A673 (cell line): ENCODE measurements at regions not wholly inside any gene's neighbourhood (a gene's known extent, or its start where the extent isn't known, plus 50 kb on each side); places are given as distances from the start of the nearest gene placed in this dataset.

Experiments
- BruUV-seq: library from RNA; stranded (reverse); fragments of 400-500 nt; replicated peaks from 2 replicates; lab custom pipeline; 2021; lab: Mats Ljungman, UMichigan
- CTCF ChIA-PET: fragments of 300-600 bp; sonication (Branson Sonifier 250); formaldehyde crosslinking; loops from one replicate; lab custom pipeline; 2022; ENCODE audit warnings: antibody characterized with exemption; lab: Charles Lee
- POLR2A ChIA-PET: fragments of 300-600 bp; sonication (Branson Sonifier 250); formaldehyde crosslinking; loops from one replicate; lab custom pipeline; 2022; ENCODE audit warnings: antibody characterized with exemption; ENCODE audit not compliant: low non-redundant PET; lab: Charles Lee
- DNase-seq: peaks from one replicate; pipeline ENCODE4 v3.0.0-alpha.2; 2015; ENCODE audit warnings: low spot score
- H3K27ac ChIP-seq: fragments of 200-600 bp; sonication (generic); 2 replicates; pipeline ENCODE4 v1.5.1; 2016; ENCODE audit warnings: mixed run types, low read depth, mild to moderate bottlenecking, mixed read lengths, antibody characterized with exemption, low read length; ENCODE audit not compliant: poor library complexity, severe bottlenecking
- H3K27me3 ChIP-seq: fragments of 200-600 bp; sonication (generic); replicated peaks from 2 replicates; pipeline ENCODE4 v1.6.1; 2017; ENCODE audit warnings: mixed run types, low read depth, mild to moderate bottlenecking, mixed read lengths, antibody characterized with exemption, low read length; ENCODE audit not compliant: insufficient read depth, poor library complexity
- H3K36me3 ChIP-seq: fragments of 200-600 bp; sonication (generic); 2 replicates; pipeline ENCODE4 v1.6.1; 2016; ENCODE audit warnings: mixed run types, mild to moderate bottlenecking, mixed read lengths, antibody characterized with exemption, low read length; ENCODE audit not compliant: insufficient read depth, poor library complexity, severe bottlenecking
- H3K4me1 ChIP-seq: fragments of 200-600 bp; sonication (generic); 2 replicates; pipeline ENCODE4 v1.6.1; 2017; ENCODE audit warnings: mixed run types, mild to moderate bottlenecking, mixed read lengths, antibody characterized with exemption, low read length; ENCODE audit not compliant: insufficient read depth, poor library complexity, severe bottlenecking
- H3K4me3 ChIP-seq: fragments of 200-600 bp; sonication (generic); 2 replicates; pipeline ENCODE4 v1.5.1; 2016; ENCODE audit warnings: low read depth, mixed run types, mild to moderate bottlenecking, mixed read lengths, low read length; ENCODE audit not compliant: poor library complexity, severe bottlenecking
- H3K9me3 ChIP-seq: fragments of 200-600 bp; sonication (generic); 2 replicates; pipeline ENCODE4 v1.6.1; 2016; ENCODE audit warnings: mixed run types, low read depth, mild to moderate bottlenecking, mixed read lengths, antibody characterized with exemption, low read length; ENCODE audit not compliant: poor library complexity, severe bottlenecking
- EZH2 ChIP-seq: fragments of 200-600 bp; sonication (generic); IDR thresholded peaks from 2 replicates; pipeline ENCODE4 v1.6.1; 2017; ENCODE audit warnings: borderline replicate concordance, low read depth, mild to moderate bottlenecking, mixed read lengths, antibody characterized with exemption, low read length; ENCODE audit not compliant: poor library complexity, severe bottlenecking
- intact Hi-C: fragments of 100-400 bp; cut with micrococcal nuclease; formaldehyde crosslinking; loops from one replicate; pipeline ENCODE4 v1.10.0; 2022; ENCODE audit not compliant: unreplicated experiment
- TF ChIP-seq, protein P1 (sequence below): fragments of 300-800, 200-600 bp; sonication (generic); conservative IDR thresholded peaks from 2 replicates; pipeline ENCODE4 v1.5.1; 2017; ENCODE audit warnings: low read depth, mild to moderate bottlenecking, antibody characterized with exemption, low read length, moderate library complexity, mixed read lengths

DNA sequence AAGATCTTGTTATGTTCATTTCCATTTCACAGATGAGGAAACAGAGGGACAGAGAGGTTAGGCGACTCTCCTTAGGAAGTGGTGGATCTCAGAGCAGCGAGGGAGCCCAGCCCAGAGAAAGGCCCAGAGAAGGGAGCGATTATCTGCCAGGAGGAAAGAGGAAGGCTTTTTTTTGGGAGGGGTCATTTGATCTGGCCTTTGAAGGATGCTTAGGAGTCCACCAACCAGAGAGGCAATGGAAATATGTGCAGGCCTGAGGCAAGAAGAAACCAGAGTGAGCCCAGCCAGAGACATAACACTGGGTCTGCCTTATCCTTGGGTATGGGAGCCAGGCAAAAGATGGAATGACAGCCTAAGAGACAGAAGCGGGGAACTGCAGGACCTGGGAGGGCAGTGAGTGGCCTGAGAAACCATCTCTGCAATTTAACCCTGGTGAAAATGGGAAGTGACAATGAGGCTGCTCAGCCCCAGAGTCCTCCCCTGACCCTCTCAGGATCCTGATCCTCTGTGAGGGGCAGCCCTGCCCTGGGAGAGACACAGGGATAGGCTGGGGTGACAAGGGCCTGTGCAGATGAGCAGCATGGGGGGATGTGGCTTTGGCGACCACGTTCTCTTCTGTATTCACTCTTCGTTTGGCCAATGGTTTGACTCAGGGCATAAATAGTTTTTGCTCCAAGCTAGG is 163.2 kb downstream of the WNT7A start:
- no peak for DNase-seq
- CTCF ChIA-PET = no interaction called here
- Histone ChIP-seq H3K4me1 (no peaks in the 10 kb centered on the region), H3K36me3 (no peaks in the 10 kb centered on the region), H3K4me3 (no peak overlapping the region), H3K27ac (no peak overlapping the region), H3K9me3 (no peaks in the 10 kb centered on the region), H3K27me3 (no peaks in the 10 kb centered on the region)
- intact Hi-C loops = no loop called here
- BruUV-seq = no TSS peak
- POLR2A ChIA-PET = no interaction called here
- TF ChIP-seq EZH2 = no peak
- TF ChIP-seq, protein P1, sequence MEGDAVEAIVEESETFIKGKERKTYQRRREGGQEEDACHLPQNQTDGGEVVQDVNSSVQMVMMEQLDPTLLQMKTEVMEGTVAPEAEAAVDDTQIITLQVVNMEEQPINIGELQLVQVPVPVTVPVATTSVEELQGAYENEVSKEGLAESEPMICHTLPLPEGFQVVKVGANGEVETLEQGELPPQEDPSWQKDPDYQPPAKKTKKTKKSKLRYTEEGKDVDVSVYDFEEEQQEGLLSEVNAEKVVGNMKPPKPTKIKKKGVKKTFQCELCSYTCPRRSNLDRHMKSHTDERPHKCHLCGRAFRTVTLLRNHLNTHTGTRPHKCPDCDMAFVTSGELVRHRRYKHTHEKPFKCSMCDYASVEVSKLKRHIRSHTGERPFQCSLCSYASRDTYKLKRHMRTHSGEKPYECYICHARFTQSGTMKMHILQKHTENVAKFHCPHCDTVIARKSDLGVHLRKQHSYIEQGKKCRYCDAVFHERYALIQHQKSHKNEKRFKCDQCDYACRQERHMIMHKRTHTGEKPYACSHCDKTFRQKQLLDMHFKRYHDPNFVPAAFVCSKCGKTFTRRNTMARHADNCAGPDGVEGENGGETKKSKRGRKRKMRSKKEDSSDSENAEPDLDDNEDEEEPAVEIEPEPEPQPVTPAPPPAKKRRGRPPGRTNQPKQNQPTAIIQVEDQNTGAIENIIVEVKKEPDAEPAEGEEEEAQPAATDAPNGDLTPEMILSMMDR = no peak

DNA sequence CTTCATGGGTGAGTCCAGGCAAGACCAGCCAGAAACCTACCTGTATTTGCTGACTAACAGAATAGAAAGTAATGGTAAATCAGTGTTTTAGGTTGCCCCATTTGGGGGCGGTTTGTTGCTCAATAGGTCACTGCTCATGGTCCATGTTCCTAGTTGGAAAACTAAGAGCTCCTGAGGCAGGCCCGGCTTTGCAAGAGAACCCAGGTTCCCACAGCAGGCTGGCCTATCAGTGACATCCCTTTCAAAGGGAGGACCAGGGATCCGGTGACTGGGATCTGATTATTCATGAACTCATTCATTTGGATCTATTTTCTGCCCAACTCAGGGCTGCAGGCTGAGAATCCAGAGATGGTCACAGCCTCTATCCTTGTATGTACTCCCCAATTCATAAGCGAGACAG is 163.9 kb downstream of the WNT7A start:
- DNase-seq = no peak
- TF ChIP-seq, protein P1 = no peak
- no peak for TF ChIP-seq EZH2
- intact Hi-C loops = no loop called here
- BruUV-seq = no TSS peak
- CTCF ChIA-PET = no interaction called here
- Histone ChIP-seq H3K4me1 (no peaks in the 10 kb centered on the region), H3K36me3 (no peaks in the 10 kb centered on the region), H3K4me3 (no peak overlapping the region), H3K9me3 (no peaks in the 10 kb centered on the region), H3K27ac (no peak overlapping the region), H3K27me3 (no peaks in the 10 kb centered on the region)
- POLR2A ChIA-PET = no interaction called here

DNA sequence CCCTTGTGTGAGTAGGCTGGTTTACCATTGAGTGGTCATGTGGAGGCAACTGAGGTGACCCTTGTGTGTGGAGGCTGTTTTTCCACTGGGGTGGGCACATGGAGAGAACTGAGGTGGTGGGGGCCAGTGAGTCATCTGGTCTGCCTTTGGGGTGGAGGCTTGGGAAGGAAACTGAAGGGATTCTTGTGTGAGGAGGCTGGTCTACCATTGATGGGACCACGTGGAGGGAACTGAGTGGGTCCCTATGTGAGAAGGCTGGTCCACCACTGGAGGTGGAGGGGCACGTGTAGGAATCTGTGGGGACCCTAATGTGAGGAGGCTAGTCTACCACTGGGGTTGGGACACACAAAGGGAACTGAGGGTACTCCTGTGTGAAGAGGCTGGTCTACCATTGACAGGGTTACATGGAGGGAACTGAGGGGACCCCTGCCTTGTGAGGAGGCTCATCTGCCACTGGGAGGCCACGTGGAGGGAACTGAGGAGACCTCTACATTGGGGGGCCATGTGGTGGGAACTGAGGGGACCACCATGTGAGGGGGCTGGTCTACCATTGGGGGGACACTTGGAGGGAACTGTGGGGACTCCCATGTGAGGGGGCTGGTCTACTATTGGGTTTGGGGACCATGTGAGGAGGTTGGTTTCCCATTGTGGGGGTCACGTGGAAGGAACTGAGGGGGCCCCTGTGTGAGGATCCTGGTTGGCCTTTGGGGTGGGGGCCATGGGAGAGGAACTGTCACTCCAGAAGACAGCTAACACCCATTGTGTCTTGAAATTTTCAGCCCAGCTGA is 164.5 kb downstream of the WNT7A start:
- Histone ChIP-seq H3K4me3 (no peak overlapping the region), H3K4me1 (no peaks in the 10 kb centered on the region), H3K27me3 (no peaks in the 10 kb centered on the region), H3K9me3 (no peaks in the 10 kb centered on the region), H3K36me3 (no peaks in the 10 kb centered on the region), H3K27ac (no peak overlapping the region)
- CTCF ChIA-PET = no interaction called here
- DNase-seq = no peak
- no TSS peak for BruUV-seq
- intact Hi-C loops = no loop called here
- TF ChIP-seq, protein P1 = no peak
- no peak for TF ChIP-seq EZH2
- POLR2A ChIA-PET = no interaction called here
